Breast epithelium (tissue), 4 donors: ENCODE measurements at regions not wholly inside any gene's neighbourhood (a gene's known extent, or its start where the extent isn't known, plus 50 kb on each side); places are given as distances from the start of the nearest gene placed in this dataset.

ENCODE experiments used
- DNase-seq, 2 donors: peaks; one replicate each; pipeline ENCODE4 v3.0.0-alpha.2; 2019; ENCODE audit warnings: low spot score in 2 of 2
- H3K27ac ChIP-seq, 2 donors: fragments of 200-600 bp; sonication (generic) in 1 of 2; one replicate each; pipeline ENCODE4 v1.5.1; 2016 to 2019; ENCODE audit warnings: mild to moderate bottlenecking in 1 of 2
- H3K27me3 ChIP-seq, 2 donors: fragments of 200-600 bp; sonication (generic) in 1 of 2; one replicate each; pipeline versions ENCODE4 v1.5.1 to v1.6.0; 2017 to 2019; ENCODE audit warnings: control low read depth in 1 of 2, mild to moderate bottlenecking in 1 of 2
- H3K36me3 ChIP-seq: fragments of 200-600 bp; one replicate; pipeline ENCODE4 v1.5.1; 2019
- H3K4me1 ChIP-seq, 2 donors: fragments of 200-600 bp; sonication (generic); one replicate each; pipeline ENCODE4 v1.5.1; 2016 to 2019; ENCODE audit warnings: control low read depth in 1 of 2
- H3K4me3 ChIP-seq, 3 donors: fragments of 200-600 bp; sonication (generic); 1 replicate in 2 of 3; 2 replicates in 1 of 3; pipeline ENCODE4 v1.5.1; 2016 to 2019; ENCODE audit warnings: mild to moderate bottlenecking in 3 of 3, moderate library complexity in 2 of 3
- H3K9me3 ChIP-seq, 2 donors: fragments of 200-600 bp; sonication (generic) in 1 of 2; one replicate each; pipeline ENCODE4 v1.5.1; 2016 to 2019; ENCODE audit warnings: control low read depth in 1 of 2
- POLR2A ChIP-seq: fragments of 450-650 bp; IDR thresholded peaks from one replicate; pipeline ENCODE4 v1.6.1; 2016; ENCODE audit warnings: antibody characterized with exemption, mild to moderate bottlenecking, moderate library complexity
- POLR2AphosphoS5 ChIP-seq, 3 donors: sonication (generic); formaldehyde crosslinking; IDR thresholded peaks; one replicate each; pipeline ENCODE4 v1.6.1; 2017; ENCODE audit warnings: antibody characterized with exemption in 3 of 3
- intact Hi-C: fragments of 100-400 bp; cut with DNase I; formaldehyde crosslinking; loops from one replicate; pipeline ENCODE4 v1.15.1; 2023; ENCODE audit warnings: low total_unique reads
- TF ChIP-seq, protein P1 (sequence below), 3 donors: fragments of 450-650 bp; IDR thresholded peaks; one replicate each; pipeline ENCODE4 v1.5.1; 2016 to 2017; ENCODE audit warnings: antibody characterized with exemption in 3 of 3, mild to moderate bottlenecking in 3 of 3, moderate library complexity in 3 of 3

DNA sequence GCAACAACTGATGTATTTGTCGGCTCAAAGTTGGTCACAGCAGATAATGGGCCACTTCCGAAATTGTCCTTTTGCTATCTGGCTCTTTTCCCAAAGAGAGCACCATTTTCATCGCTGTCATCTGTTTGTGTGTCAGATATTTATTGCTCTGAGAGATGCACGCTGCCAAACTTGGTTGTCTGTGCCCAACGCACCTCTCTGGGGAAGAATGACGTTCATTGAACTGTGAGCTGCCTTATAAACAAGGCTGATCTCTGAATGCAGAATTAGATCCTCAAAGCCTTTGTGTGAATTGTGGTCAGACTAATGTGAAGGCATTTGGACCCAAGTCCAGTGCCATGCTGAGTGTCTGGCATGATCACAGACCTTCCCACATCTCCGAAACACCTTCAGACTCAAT lies 174.7 kb upstream of the LYZL1 start:
- no peak overlapping the region for H3K27ac ChIP-seq
- DNase-seq, result no peak
- H3K4me1 ChIP-seq, result no peaks in the 10 kb centered on the region
- no peak overlapping the region for H3K4me3 ChIP-seq
- TF ChIP-seq, protein P1, sequence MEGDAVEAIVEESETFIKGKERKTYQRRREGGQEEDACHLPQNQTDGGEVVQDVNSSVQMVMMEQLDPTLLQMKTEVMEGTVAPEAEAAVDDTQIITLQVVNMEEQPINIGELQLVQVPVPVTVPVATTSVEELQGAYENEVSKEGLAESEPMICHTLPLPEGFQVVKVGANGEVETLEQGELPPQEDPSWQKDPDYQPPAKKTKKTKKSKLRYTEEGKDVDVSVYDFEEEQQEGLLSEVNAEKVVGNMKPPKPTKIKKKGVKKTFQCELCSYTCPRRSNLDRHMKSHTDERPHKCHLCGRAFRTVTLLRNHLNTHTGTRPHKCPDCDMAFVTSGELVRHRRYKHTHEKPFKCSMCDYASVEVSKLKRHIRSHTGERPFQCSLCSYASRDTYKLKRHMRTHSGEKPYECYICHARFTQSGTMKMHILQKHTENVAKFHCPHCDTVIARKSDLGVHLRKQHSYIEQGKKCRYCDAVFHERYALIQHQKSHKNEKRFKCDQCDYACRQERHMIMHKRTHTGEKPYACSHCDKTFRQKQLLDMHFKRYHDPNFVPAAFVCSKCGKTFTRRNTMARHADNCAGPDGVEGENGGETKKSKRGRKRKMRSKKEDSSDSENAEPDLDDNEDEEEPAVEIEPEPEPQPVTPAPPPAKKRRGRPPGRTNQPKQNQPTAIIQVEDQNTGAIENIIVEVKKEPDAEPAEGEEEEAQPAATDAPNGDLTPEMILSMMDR (IDR thresholded peaks at IDR 0.05), result no peak
- TF ChIP-seq POLR2AphosphoS5 (IDR thresholded peaks at IDR 0.05) (no peak), POLR2A (no peak)
- H3K36me3 ChIP-seq, result no peaks in the 10 kb centered on the region
- H3K9me3 ChIP-seq, result peaks cover 6 to 33% of the 10 kb centered on the region in 2 donors
- intact Hi-C loops, result no loop called here
- H3K27me3 ChIP-seq, result no peaks in the 10 kb centered on the region

DNA sequence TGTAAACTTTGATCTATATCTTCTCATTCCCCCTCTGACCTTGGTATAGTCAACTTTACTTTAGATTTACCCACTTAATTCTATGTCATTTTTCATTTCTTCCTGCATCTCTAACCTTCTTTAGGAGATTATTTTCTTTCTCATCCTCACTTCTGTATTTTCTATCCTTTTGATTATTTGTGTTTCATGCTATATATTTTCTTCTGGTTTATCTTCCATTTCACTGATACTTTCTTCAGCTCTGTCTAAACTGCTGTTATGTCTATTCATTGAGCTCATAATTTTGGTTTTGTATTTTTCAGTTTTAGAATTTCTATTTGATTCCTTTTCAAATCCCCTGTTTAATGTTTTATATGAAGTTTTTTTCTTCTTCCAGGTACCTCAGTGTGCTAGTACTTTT lies 171.1 kb upstream of the LYZL1 start:
- no peaks in the 10 kb centered on the region for H3K4me1 ChIP-seq
- no peaks in the 10 kb centered on the region for H3K27me3 ChIP-seq
- H3K4me3 ChIP-seq, result no peak overlapping the region
- no peak for DNase-seq
- H3K36me3 ChIP-seq, result no peaks in the 10 kb centered on the region
- intact Hi-C loops, result loop anchor here (2.0 kb wide), 1 partner anchor 21 kb away; no protein-coding TSS in a partner anchor
- TF ChIP-seq POLR2AphosphoS5 (IDR thresholded peaks at IDR 0.05), result no peak
- TF ChIP-seq, protein P1 (IDR thresholded peaks at IDR 0.05), result no peak
- TF ChIP-seq POLR2A, result no peak
- no peak overlapping the region for H3K27ac ChIP-seq
- peaks cover 6 to 33% of the 10 kb centered on the region in 2 donors for H3K9me3 ChIP-seq

DNA sequence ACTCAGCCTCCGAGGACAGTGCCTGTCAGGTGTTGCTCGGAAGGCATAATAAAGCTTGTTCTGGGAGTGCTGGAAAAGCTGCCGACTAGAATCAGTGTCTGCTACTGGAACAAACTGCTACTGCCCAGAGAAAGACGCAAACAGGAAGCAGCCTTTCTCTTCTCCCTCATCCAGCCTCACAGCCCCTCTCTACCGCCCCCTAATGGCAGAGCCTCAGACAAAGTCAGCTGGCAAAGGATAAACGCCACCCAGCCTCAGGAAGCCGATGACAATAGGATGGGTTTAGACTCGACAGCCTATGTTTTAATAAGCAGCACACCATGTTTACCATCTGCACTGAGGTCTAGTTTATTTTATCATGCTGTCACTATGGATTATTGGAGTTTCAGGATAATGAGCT lies 169.5 kb upstream of the LYZL1 start:
- no peaks in the 10 kb centered on the region for H3K36me3 ChIP-seq
- H3K4me1 ChIP-seq, result no peaks in the 10 kb centered on the region
- H3K4me3 ChIP-seq, result no peak overlapping the region
- peak overlapping the region in 1 of 2 donors; percentile 2 for H3K27ac ChIP-seq
- H3K9me3 ChIP-seq, result peaks cover 6 to 33% of the 10 kb centered on the region in 2 donors
- no peak for TF ChIP-seq POLR2A
- TF ChIP-seq, protein P1 (IDR thresholded peaks at IDR 0.05), result peak in 2 of 3 donors; percentile 18 to 40
- H3K27me3 ChIP-seq, result no peaks in the 10 kb centered on the region
- intact Hi-C loops, result no loop called here
- DNase-seq, result peak in 1 of 2 donors; percentile 74

DNA sequence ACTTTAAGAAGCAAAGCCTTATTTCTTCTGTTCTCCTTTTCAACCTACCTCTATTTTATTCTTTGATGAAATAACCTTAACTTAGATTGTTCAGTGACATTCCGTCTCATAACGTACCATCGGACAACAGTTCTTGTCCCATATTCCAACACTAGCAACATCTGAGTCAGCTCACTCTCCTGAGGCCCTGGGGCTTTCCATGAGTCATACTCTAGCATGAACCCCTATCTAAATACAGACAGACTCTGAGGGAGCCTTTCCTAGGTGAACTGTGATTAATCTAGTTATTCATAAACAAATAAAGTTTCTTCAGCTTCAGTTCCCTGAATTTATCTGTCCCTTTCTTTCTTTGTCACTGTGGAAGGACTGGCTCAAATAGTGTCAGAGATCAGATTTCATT lies 168.7 kb upstream of the LYZL1 start:
- intact Hi-C loops, result no loop called here
- DNase-seq, result peak in 1 of 2 donors; percentile 38
- no peaks in the 10 kb centered on the region for H3K27me3 ChIP-seq
- H3K27ac ChIP-seq, result no peak overlapping the region
- TF ChIP-seq, protein P1 (IDR thresholded peaks at IDR 0.05), result no peak
- TF ChIP-seq POLR2AphosphoS5 (IDR thresholded peaks at IDR 0.05), result no peak
- no peak for TF ChIP-seq POLR2A
- no peaks in the 10 kb centered on the region for H3K36me3 ChIP-seq
- peaks cover 6 to 33% of the 10 kb centered on the region in 2 donors for H3K9me3 ChIP-seq
- no peak overlapping the region for H3K4me3 ChIP-seq
- H3K4me1 ChIP-seq, result no peaks in the 10 kb centered on the region

DNA sequence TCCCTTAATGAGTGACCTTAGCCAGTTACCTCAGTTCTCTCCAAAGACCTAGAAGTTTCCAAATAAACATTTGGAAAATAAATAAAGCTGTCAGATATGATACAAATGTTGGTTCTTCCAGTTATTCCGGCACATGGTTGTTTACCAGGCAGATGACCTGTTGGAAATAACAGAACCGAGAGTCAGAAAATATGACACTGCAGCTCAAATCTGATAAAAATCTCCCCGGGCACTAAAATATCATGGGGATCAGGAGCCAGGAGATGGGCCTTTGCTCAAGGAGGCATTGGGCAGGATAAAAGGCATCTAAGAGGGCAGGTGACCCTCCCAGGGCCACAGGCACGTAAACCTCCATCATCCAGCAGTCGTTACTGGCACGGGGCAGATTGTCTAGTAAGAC lies 164.0 kb upstream of the LYZL1 start:
- DNase-seq, result no peak
- no peak for TF ChIP-seq POLR2A
- TF ChIP-seq POLR2AphosphoS5 (IDR thresholded peaks at IDR 0.05), result no peak
- TF ChIP-seq, protein P1 (IDR thresholded peaks at IDR 0.05), result no peak
- no peaks in the 10 kb centered on the region for H3K4me1 ChIP-seq
- H3K9me3 ChIP-seq, result no peaks in the 10 kb centered on the region
- no peak overlapping the region for H3K27ac ChIP-seq
- no peaks in the 10 kb centered on the region for H3K27me3 ChIP-seq
- H3K4me3 ChIP-seq, result no peak overlapping the region
- H3K36me3 ChIP-seq, result no peaks in the 10 kb centered on the region
- intact Hi-C loops, result no loop called here
